ENCODE measurements at regions not wholly inside any gene's neighbourhood (a gene's known extent, or its start where the extent isn't known, plus 50 kb on each side); places are given as distances from the start of the nearest gene placed in this dataset.

- H3K27me3 ChIP-seq, result no peaks in the 10 kb centered on the region
- H3K4me1 ChIP-seq (replicated peaks in 1 of 2), result peaks cover 4 to 30% of the 10 kb centered on the region in 2 donors
- H3K36me3 ChIP-seq (replicated peaks in 1 of 2), result no peaks in the 10 kb centered on the region
- no peaks in the 10 kb centered on the region for H3K9me3 ChIP-seq (replicated peaks in 1 of 3)
- peak overlapping the region in 1 of 5 donors; percentile 58 for H3K27ac ChIP-seq
- intact Hi-C loops (cut with DNase I), result loop anchor here (5.0 kb wide), 2 partner anchors 166 to 496 kb away; partner anchors contain the start of gene IL6 (in 1 of the 2)
- WGBS, 4 donors, result 20 to 33% (median 22%) methylated on average over 13 of the region's 13 CpGs
- TF ChIP-seq POLR2A (IDR thresholded peaks at IDR 0.05) (no peak), CTCF (IDR thresholded peaks at IDR 0.05) (no peak)
- DNase-seq, result peak; percentile 40 to 89 (median 80)
- no peak overlapping the region for H3K4me3 ChIP-seq
Measured at GRCh38 chr7:22561321-22561811, 61.4 kb upstream of the STEAP1B start.

GRCh38 chr7:22559829-22560489 lies 60.0 kb upstream of the STEAP1B start:
- no peak overlapping the region for H3K27ac ChIP-seq
- peak; percentile 59 to 86 (median 74) for DNase-seq
- TF ChIP-seq CTCF (IDR thresholded peaks at IDR 0.05), result peak; percentile 78 to 99 (median 92)
- no peak for TF ChIP-seq POLR2A (IDR thresholded peaks at IDR 0.05)

GRCh38 chr7:22557167-22557566 lies 57.2 kb upstream of the STEAP1B start:
- intact Hi-C loops (cut with DNase I), result loop anchor here (5.0 to 10.0 kb wide), 3 partner anchors 170 to 498 kb away; partner anchors contain the start of gene IL6 (in 1 of the 2)
- Histone ChIP-seq H3K9me3 (replicated peaks in 1 of 3) (no peaks in the 10 kb centered on the region), H3K4me1 (replicated peaks in 1 of 2) (peaks cover 4 to 12% of the 10 kb centered on the region in 2 donors), H3K4me3 (no peak overlapping the region), H3K27ac (no peak overlapping the region), H3K27me3 (no peaks in the 10 kb centered on the region), H3K36me3 (replicated peaks in 1 of 2) (no peaks in the 10 kb centered on the region)
- DNase-seq, result no peak
- WGBS, 4 donors, result 81 to 94% (median 92%) methylated on average over 3 to 4 of the region's 4 CpGs
- TF ChIP-seq POLR2A (IDR thresholded peaks at IDR 0.05) (no peak), CTCF (IDR thresholded peaks at IDR 0.05) (no peak)

More at GRCh38 chr7:22559829-22560489, 60.0 kb upstream of the STEAP1B start:
- Histone ChIP-seq H3K36me3 (replicated peaks in 1 of 2) (no peaks in the 10 kb centered on the region), H3K4me1 (replicated peaks in 1 of 2) (peaks cover 4 to 16% of the 10 kb centered on the region in 2 donors), H3K9me3 (replicated peaks in 1 of 3) (no peaks in the 10 kb centered on the region), H3K27me3 (no peaks in the 10 kb centered on the region), H3K4me3 (no peak overlapping the region)
- 37 to 47% (median 44%) methylated on average over 13 of the region's 13 CpGs for WGBS, 4 donors
- intact Hi-C loops (cut with DNase I), result loop anchor here (5.0 to 10.0 kb wide), 4 partner anchors 167 to 497 kb away; partner anchors contain the start of gene IL6 (in 2 of the 2)

- WGBS, 4 donors, result 86 to 95% (median 89%) methylated on average over 7 to 8 of the region's 8 CpGs
- no peak overlapping the region for H3K27ac ChIP-seq
Measured at GRCh38 chr7:22555476-22555875, 55.5 kb upstream of the STEAP1B start.

More at GRCh38 chr7:22555476-22555875, 55.5 kb upstream of the STEAP1B start:
- no peaks in the 10 kb centered on the region for H3K4me1 ChIP-seq (replicated peaks in 1 of 2)
- no peak overlapping the region for H3K4me3 ChIP-seq
- TF ChIP-seq POLR2A (IDR thresholded peaks at IDR 0.05) (no peak), CTCF (IDR thresholded peaks at IDR 0.05) (no peak)
- DNase-seq, result no peak
- no peaks in the 10 kb centered on the region for H3K36me3 ChIP-seq (replicated peaks in 1 of 2)
- peaks cover 4% of the 10 kb centered on the region for H3K27me3 ChIP-seq
- no peaks in the 10 kb centered on the region for H3K9me3 ChIP-seq (replicated peaks in 1 of 3)
- intact Hi-C loops (cut with DNase I), result loop anchor here (5.0 to 10.0 kb wide), 3 partner anchors 172 to 499 kb away; partner anchors contain the start of gene IL6 (in 1 of the 2)

All from adrenal gland (tissue), 9 donors.